A673 (cell line): ENCODE measurements at regions not wholly inside any gene's neighbourhood (a gene's known extent, or its start where the extent isn't known, plus 50 kb on each side); places are given as distances from the start of the nearest gene placed in this dataset.

Experiments
- BruUV-seq: library from RNA; stranded (reverse); fragments of 400-500 nt; replicated peaks from 2 replicates; lab custom pipeline; 2021; lab: Mats Ljungman, UMichigan
- CTCF ChIA-PET: fragments of 300-600 bp; sonication (Branson Sonifier 250); formaldehyde crosslinking; loops from one replicate; lab custom pipeline; 2022; ENCODE audit warnings: antibody characterized with exemption; lab: Charles Lee
- POLR2A ChIA-PET: fragments of 300-600 bp; sonication (Branson Sonifier 250); formaldehyde crosslinking; loops from one replicate; lab custom pipeline; 2022; ENCODE audit warnings: antibody characterized with exemption; ENCODE audit not compliant: low non-redundant PET; lab: Charles Lee
- DNase-seq: peaks from one replicate; pipeline ENCODE4 v3.0.0-alpha.2; 2015; ENCODE audit warnings: low spot score
- H3K27ac ChIP-seq: fragments of 200-600 bp; sonication (generic); 2 replicates; pipeline ENCODE4 v1.5.1; 2016; ENCODE audit warnings: mixed run types, low read depth, mild to moderate bottlenecking, mixed read lengths, antibody characterized with exemption, low read length; ENCODE audit not compliant: poor library complexity, severe bottlenecking
- H3K27me3 ChIP-seq: fragments of 200-600 bp; sonication (generic); replicated peaks from 2 replicates; pipeline ENCODE4 v1.6.1; 2017; ENCODE audit warnings: mixed run types, low read depth, mild to moderate bottlenecking, mixed read lengths, antibody characterized with exemption, low read length; ENCODE audit not compliant: insufficient read depth, poor library complexity
- H3K36me3 ChIP-seq: fragments of 200-600 bp; sonication (generic); 2 replicates; pipeline ENCODE4 v1.6.1; 2016; ENCODE audit warnings: mixed run types, mild to moderate bottlenecking, mixed read lengths, antibody characterized with exemption, low read length; ENCODE audit not compliant: insufficient read depth, poor library complexity, severe bottlenecking
- H3K4me1 ChIP-seq: fragments of 200-600 bp; sonication (generic); 2 replicates; pipeline ENCODE4 v1.6.1; 2017; ENCODE audit warnings: mixed run types, mild to moderate bottlenecking, mixed read lengths, antibody characterized with exemption, low read length; ENCODE audit not compliant: insufficient read depth, poor library complexity, severe bottlenecking
- H3K4me3 ChIP-seq: fragments of 200-600 bp; sonication (generic); 2 replicates; pipeline ENCODE4 v1.5.1; 2016; ENCODE audit warnings: low read depth, mixed run types, mild to moderate bottlenecking, mixed read lengths, low read length; ENCODE audit not compliant: poor library complexity, severe bottlenecking
- H3K9me3 ChIP-seq: fragments of 200-600 bp; sonication (generic); 2 replicates; pipeline ENCODE4 v1.6.1; 2016; ENCODE audit warnings: mixed run types, low read depth, mild to moderate bottlenecking, mixed read lengths, antibody characterized with exemption, low read length; ENCODE audit not compliant: poor library complexity, severe bottlenecking
- CTCF ChIP-seq: fragments of 300-800, 200-600 bp; sonication (generic); conservative IDR thresholded peaks from 2 replicates; pipeline ENCODE4 v1.5.1; 2017; ENCODE audit warnings: low read depth, mild to moderate bottlenecking, antibody characterized with exemption, low read length, moderate library complexity, mixed read lengths
- EZH2 ChIP-seq: fragments of 200-600 bp; sonication (generic); IDR thresholded peaks from 2 replicates; pipeline ENCODE4 v1.6.1; 2017; ENCODE audit warnings: borderline replicate concordance, low read depth, mild to moderate bottlenecking, mixed read lengths, antibody characterized with exemption, low read length; ENCODE audit not compliant: poor library complexity, severe bottlenecking
- intact Hi-C: fragments of 100-400 bp; cut with micrococcal nuclease; formaldehyde crosslinking; loops from one replicate; pipeline ENCODE4 v1.10.0; 2022; ENCODE audit not compliant: unreplicated experiment

- no peak for TF ChIP-seq EZH2
- TF ChIP-seq CTCF = no peak
- Histone ChIP-seq H3K4me3 (no peak overlapping the region), H3K27me3 (no peaks in the 10 kb centered on the region), H3K4me1 (no peaks in the 10 kb centered on the region), H3K27ac (no peak overlapping the region), H3K36me3 (no peaks in the 10 kb centered on the region), H3K9me3 (no peaks in the 10 kb centered on the region)
- ChIA-PET CTCF (no interaction called here), POLR2A (no interaction called here)
- DNase-seq = no peak
- BruUV-seq = no TSS peak
- intact Hi-C loops = no loop called here
Observed at GRCh38 chr7:50152486-50152885, 59.4 kb upstream of the ZPBP start.

- H3K36me3 ChIP-seq = no peaks in the 10 kb centered on the region
- no peaks in the 10 kb centered on the region for H3K9me3 ChIP-seq
- intact Hi-C loops = no loop called here
- H3K4me3 ChIP-seq = no peak overlapping the region
- ChIA-PET POLR2A (no interaction called here), CTCF (no interaction called here)
- DNase-seq = no peak
- H3K27ac ChIP-seq = no peak overlapping the region
- no TSS peak for BruUV-seq
- H3K4me1 ChIP-seq = no peaks in the 10 kb centered on the region
- no peaks in the 10 kb centered on the region for H3K27me3 ChIP-seq
- TF ChIP-seq EZH2 (no peak), CTCF (no peak)
Observed at GRCh38 chr7:50151661-50152060, 58.6 kb upstream of the ZPBP start.

GRCh38 chr7:50151001-50151400, 58.0 kb upstream of the ZPBP start:
- Histone ChIP-seq H3K9me3 (no peaks in the 10 kb centered on the region), H3K4me3 (no peak overlapping the region), H3K36me3 (no peaks in the 10 kb centered on the region), H3K27ac (no peak overlapping the region), H3K27me3 (no peaks in the 10 kb centered on the region), H3K4me1 (no peaks in the 10 kb centered on the region)
- no peak for DNase-seq
- POLR2A ChIA-PET = no interaction called here
- CTCF ChIA-PET = no interaction called here
- intact Hi-C loops = no loop called here
- TF ChIP-seq EZH2 (no peak), CTCF (no peak)
- BruUV-seq = no TSS peak
